SU-DHL-6 (cell line): ENCODE measurements at regions not wholly inside any gene's neighbourhood (a gene's known extent, or its start where the extent isn't known, plus 50 kb on each side); places are given as distances from the start of the nearest gene placed in this dataset.

Experiments used
- H2AFZ ChIP-seq: fragments of 200-600 bp; sonication (generic); 2 replicates; pipeline ENCODE4 v1.6.1; 2014; ENCODE audit warnings: low read depth, mild to moderate bottlenecking, moderate library complexity, mixed read lengths, antibody characterized with exemption, low read length; ENCODE audit not compliant: severe bottlenecking
- H3F3A ChIP-seq: fragments of 200-600 bp; shearing (Covaris generic); 2 replicates; pipeline ENCODE4 v1.6.0; 2016; ENCODE audit warnings: antibody characterized with exemption, mild to moderate bottlenecking; ENCODE audit not compliant: insufficient read depth
- H3K27ac ChIP-seq: fragments of 200-600 bp; sonication (generic); 2 replicates; pipeline ENCODE4 v1.5.1; 2016; ENCODE audit warnings: low read depth, mild to moderate bottlenecking, low read length, moderate library complexity, mixed read lengths
- H3K27me3 ChIP-seq: fragments of 200-600 bp; sonication (generic), shearing (Covaris generic); 2 replicates; pipeline ENCODE4 v1.6.0; 2014; ENCODE audit warnings: mild to moderate bottlenecking, low read length
- H3K36me3 ChIP-seq: fragments of 200-600 bp; sonication (generic); 2 replicates; pipeline ENCODE4 v1.6.1; 2014; ENCODE audit warnings: mild to moderate bottlenecking, low read length, mixed read lengths
- H3K4me2 ChIP-seq: fragments of 300-600, 200-600 bp; shearing (Covaris generic), sonication (generic); 2 replicates; pipeline ENCODE4 v1.6.0; 2014; ENCODE audit warnings: low read length, low read depth, mild to moderate bottlenecking; ENCODE audit not compliant: poor library complexity, severe bottlenecking
- H3K4me3 ChIP-seq: fragments of 200-600 bp; sonication (generic); 2 replicates; pipeline ENCODE4 v1.5.1; 2014; ENCODE audit warnings: antibody characterized with exemption, low read length, mild to moderate bottlenecking, mixed read lengths; ENCODE audit not compliant: insufficient read depth, poor library complexity, severe bottlenecking
- H3K79me2 ChIP-seq: fragments of 200-600 bp; sonication (generic); 2 replicates; pipeline ENCODE4 v1.6.1; 2014; ENCODE audit warnings: mild to moderate bottlenecking, low read length, moderate library complexity; ENCODE audit not compliant: insufficient read depth
- H3K9ac ChIP-seq: fragments of 200-600 bp; sonication (generic); 2 replicates; pipeline ENCODE4 v1.7.0; 2014; ENCODE audit warnings: mild to moderate bottlenecking, low read length
- H3K9me2 ChIP-seq: fragments of 200-600 bp; sonication (generic); replicated peaks from 2 replicates; pipeline ENCODE4 v1.6.1; 2014; ENCODE audit warnings: low read length; ENCODE audit not compliant: insufficient read depth
- H3K9me3 ChIP-seq: fragments of 200-600 bp; sonication (generic); 2 replicates; pipeline ENCODE4 v1.6.1; 2014; ENCODE audit warnings: low read length, mixed read lengths; ENCODE audit not compliant: insufficient read depth
- H4K20me1 ChIP-seq: fragments of 200-600 bp; sonication (generic); 2 replicates; pipeline ENCODE4 v1.6.1; 2014; ENCODE audit warnings: low read depth, mild to moderate bottlenecking, antibody characterized with exemption, low read length, moderate library complexity, mixed read lengths
- CTCF ChIP-seq: fragments of 200-600 bp; sonication (generic); IDR thresholded peaks from one replicate; pipeline ENCODE4 v1.5.1; 2017; ENCODE audit warnings: antibody characterized with exemption, mild to moderate bottlenecking, low read length, moderate library complexity; ENCODE audit not compliant: insufficient read depth, poor library complexity, severe bottlenecking
- EZH2phosphoT487 ChIP-seq: fragments of 200-600 bp; sonication (generic), shearing (Covaris generic); conservative IDR thresholded peaks from 2 replicates; pipeline ENCODE4 v1.6.1; 2018; ENCODE audit warnings: mild to moderate bottlenecking, antibody characterized with exemption, low read length, moderate library complexity, mixed read lengths

GRCh38 chr1:229001467-229002011 lies 266.3 kb downstream of the RHOU start:
- H3K9me3 ChIP-seq, result no peaks in the 10 kb centered on the region
- H4K20me1 ChIP-seq, result no peaks in the 10 kb centered on the region
- TF ChIP-seq CTCF, result no peak
- TF ChIP-seq EZH2phosphoT487, result no peak
- no peaks in the 10 kb centered on the region for H3F3A ChIP-seq
- H3K9me2 ChIP-seq, result no peaks in the 10 kb centered on the region
- no peaks in the 10 kb centered on the region for H3K36me3 ChIP-seq
- no peak overlapping the region for H3K9ac ChIP-seq
- H3K79me2 ChIP-seq, result no peaks in the 10 kb centered on the region
- H2AFZ ChIP-seq, result no peak overlapping the region
- no peak overlapping the region for H3K4me2 ChIP-seq
- H3K27me3 ChIP-seq, result no peaks in the 10 kb centered on the region
- no peak overlapping the region for H3K4me3 ChIP-seq
- no peak overlapping the region for H3K27ac ChIP-seq

- Histone ChIP-seq H3K27me3 (no peaks in the 10 kb centered on the region), H3K4me2 (no peak overlapping the region), H3F3A (no peaks in the 10 kb centered on the region), H3K9me2 (no peaks in the 10 kb centered on the region), H2AFZ (no peak overlapping the region), H3K36me3 (no peaks in the 10 kb centered on the region), H3K79me2 (no peaks in the 10 kb centered on the region), H3K9ac (no peak overlapping the region), H3K9me3 (no peaks in the 10 kb centered on the region), H3K27ac (no peak overlapping the region), H3K4me3 (no peak overlapping the region), H4K20me1 (no peaks in the 10 kb centered on the region)
- TF ChIP-seq EZH2phosphoT487, result no peak
These were observed 266.8 kb downstream of the RHOU start for GRCh38 chr1:229002037-229002436.

- Histone ChIP-seq H3K36me3 (no peaks in the 10 kb centered on the region), H3K4me3 (no peak overlapping the region), H3K79me2 (no peaks in the 10 kb centered on the region), H3K9me2 (no peaks in the 10 kb centered on the region), H3K27ac (no peak overlapping the region), H3K9ac (no peak overlapping the region), H2AFZ (no peak overlapping the region), H3K27me3 (no peaks in the 10 kb centered on the region), H3K4me2 (no peak overlapping the region), H4K20me1 (no peaks in the 10 kb centered on the region), H3K9me3 (no peaks in the 10 kb centered on the region), H3F3A (no peaks in the 10 kb centered on the region)
- TF ChIP-seq CTCF (no peak), EZH2phosphoT487 (no peak)
These were observed 267.2 kb downstream of the RHOU start for GRCh38 chr1:229002451-229002960.

GRCh38 chr1:229003233-229004031 lies 267.5 kb upstream of the RAB4A start:
- H3K9me2 ChIP-seq, result no peaks in the 10 kb centered on the region
- H2AFZ ChIP-seq, result no peak overlapping the region
- H3F3A ChIP-seq, result no peaks in the 10 kb centered on the region
- no peak overlapping the region for H3K27ac ChIP-seq
- TF ChIP-seq CTCF (no peak), EZH2phosphoT487 (no peak)
- H3K9ac ChIP-seq, result no peak overlapping the region
- no peaks in the 10 kb centered on the region for H3K9me3 ChIP-seq
- H3K4me3 ChIP-seq, result no peak overlapping the region
- H3K4me2 ChIP-seq, result no peak overlapping the region
- H4K20me1 ChIP-seq, result no peaks in the 10 kb centered on the region
- no peaks in the 10 kb centered on the region for H3K79me2 ChIP-seq
- H3K36me3 ChIP-seq, result no peaks in the 10 kb centered on the region
- no peaks in the 10 kb centered on the region for H3K27me3 ChIP-seq
